ENCODE measurements at regions not wholly inside any gene's neighbourhood (a gene's known extent, or its start where the extent isn't known, plus 50 kb on each side); places are given as distances from the start of the nearest gene placed in this dataset.

DNA sequence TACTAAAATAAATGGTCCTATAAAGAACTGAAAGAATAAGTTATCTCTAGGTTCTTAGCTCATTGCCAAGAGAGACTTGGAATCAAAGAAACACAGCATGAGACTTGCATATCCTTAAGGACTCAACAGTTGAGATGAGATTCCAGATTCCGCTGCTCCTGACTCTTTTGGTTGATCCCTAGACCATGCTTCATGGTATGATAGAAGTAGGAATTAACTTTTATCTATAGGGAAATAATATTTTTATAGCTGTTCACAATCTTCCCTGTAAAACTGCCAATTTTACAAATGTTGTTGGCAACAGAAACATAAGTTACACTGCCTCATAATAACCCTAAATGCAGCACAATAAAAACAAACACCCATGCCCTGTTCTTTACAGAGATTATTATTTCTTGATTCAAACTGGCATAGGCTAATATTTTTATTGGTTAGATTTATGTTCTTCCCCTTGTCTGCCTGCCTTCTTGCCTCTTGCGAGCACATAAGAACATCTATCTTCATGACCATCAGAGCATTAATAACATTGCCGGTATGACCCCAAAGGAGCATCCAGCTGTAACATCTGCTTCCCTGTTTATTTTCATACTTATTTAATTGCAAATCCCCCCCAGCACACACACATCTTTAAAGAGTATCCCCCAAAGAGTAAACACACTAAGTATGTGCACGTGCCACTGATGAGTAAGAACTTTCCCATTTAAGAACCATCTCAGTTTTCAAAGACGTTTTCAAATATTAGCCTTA lies 735.7 kb upstream of the SLC8A1 start:
- no peak overlapping the region for H3K4me3 ChIP-seq (ENCODE audit: low read depth, poor library complexity, severe bottlenecking)
- 80 to 84% methylated on average over 5 of the region's 5 CpGs for WGBS, 2 donors
- TF ChIP-seq, protein P1, sequence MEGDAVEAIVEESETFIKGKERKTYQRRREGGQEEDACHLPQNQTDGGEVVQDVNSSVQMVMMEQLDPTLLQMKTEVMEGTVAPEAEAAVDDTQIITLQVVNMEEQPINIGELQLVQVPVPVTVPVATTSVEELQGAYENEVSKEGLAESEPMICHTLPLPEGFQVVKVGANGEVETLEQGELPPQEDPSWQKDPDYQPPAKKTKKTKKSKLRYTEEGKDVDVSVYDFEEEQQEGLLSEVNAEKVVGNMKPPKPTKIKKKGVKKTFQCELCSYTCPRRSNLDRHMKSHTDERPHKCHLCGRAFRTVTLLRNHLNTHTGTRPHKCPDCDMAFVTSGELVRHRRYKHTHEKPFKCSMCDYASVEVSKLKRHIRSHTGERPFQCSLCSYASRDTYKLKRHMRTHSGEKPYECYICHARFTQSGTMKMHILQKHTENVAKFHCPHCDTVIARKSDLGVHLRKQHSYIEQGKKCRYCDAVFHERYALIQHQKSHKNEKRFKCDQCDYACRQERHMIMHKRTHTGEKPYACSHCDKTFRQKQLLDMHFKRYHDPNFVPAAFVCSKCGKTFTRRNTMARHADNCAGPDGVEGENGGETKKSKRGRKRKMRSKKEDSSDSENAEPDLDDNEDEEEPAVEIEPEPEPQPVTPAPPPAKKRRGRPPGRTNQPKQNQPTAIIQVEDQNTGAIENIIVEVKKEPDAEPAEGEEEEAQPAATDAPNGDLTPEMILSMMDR (IDR thresholded peaks at IDR 0.05), result no peak
- no peak for TF ChIP-seq POLR2A (IDR thresholded peaks at IDR 0.05)
- intact Hi-C loops (cut with DNase I; ENCODE audit: low total_unique reads), result no loop called here
- no peak for DNase-seq (ENCODE audit: low spot score in 2 of 2)

DNA sequence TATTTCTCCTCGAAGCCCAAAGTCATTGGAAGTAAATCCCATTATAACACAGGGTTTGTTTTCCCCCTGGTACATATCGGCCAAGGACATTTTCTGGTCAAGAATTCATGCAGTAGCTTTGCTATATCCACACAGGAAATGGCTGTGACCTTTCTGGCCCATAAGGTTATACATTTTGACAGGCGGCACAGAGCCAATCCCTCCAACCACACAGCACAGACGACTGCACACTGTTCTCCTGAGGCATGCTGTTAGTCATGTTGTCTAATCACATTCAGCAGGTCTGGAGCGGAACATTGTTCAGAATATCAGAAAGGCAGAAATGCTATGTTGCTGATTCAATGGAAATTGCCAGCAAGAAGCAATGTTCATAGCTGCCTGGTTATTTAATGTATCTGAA lies 742.3 kb upstream of the SLC8A1 start:
- TF ChIP-seq, protein P1 (IDR thresholded peaks at IDR 0.05), result no peak
- TF ChIP-seq POLR2A (IDR thresholded peaks at IDR 0.05), result no peak
- H3K4me3 ChIP-seq (ENCODE audit: low read depth, poor library complexity, severe bottlenecking), result no peak overlapping the region
- no peak for DNase-seq (ENCODE audit: low spot score in 2 of 2)
- intact Hi-C loops (cut with DNase I; ENCODE audit: low total_unique reads), result no loop called here
- 44 to 45% methylated on average over 5 of the region's 5 CpGs for WGBS, 2 donors

DNA sequence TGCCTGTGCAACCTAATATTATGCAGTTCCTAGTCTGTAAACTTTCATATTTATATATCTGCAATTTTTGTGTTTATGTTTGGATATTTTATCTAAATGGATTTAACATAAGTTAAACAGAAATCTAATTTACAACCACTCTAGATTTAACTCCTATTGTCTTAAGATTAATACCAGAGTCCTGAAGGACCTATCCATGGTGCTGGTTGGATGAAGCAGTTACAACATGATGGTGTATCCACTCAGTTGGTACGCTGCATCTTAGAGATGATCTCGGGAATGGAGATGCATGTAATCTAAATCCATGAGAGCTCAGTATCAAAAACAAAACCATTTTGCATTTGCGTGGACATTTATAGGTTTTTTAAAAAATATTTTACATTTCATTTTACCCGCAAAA lies 745.9 kb upstream of the SLC8A1 start:
- TF ChIP-seq, protein P1 (IDR thresholded peaks at IDR 0.05), result no peak
- TF ChIP-seq POLR2A (IDR thresholded peaks at IDR 0.05), result no peak
- no peak overlapping the region for H3K4me3 ChIP-seq (ENCODE audit: low read depth, poor library complexity, severe bottlenecking)
- no peak for DNase-seq (ENCODE audit: low spot score in 2 of 2)
- 83 to 84% methylated on average over 4 of the region's 4 CpGs for WGBS, 2 donors
- intact Hi-C loops (cut with DNase I; ENCODE audit: low total_unique reads), result no loop called here

DNA sequence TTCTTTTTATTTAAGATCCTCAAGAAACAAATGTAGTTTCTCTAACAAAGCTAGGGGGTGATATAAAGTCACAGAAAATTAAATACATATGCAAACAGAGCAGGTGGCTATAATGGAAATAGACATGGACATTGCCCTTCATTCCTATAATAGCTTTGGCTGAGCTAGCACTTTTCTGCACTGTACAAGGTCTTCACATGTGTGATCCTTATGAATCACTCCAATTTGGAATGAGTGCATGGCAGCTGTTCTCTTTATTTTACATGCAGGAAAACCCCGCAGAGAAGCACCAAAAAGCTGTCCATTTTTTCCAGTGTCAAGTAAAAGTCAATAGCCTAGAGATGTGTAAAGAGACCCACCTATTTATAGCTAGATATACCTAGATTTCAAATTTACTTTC lies 747.4 kb upstream of the SLC8A1 start:
- WGBS, 2 donors, result 50 to 53% methylated on average over 1 of the region's 1 CpG
- no peak overlapping the region for H3K4me3 ChIP-seq (ENCODE audit: low read depth, poor library complexity, severe bottlenecking)
- intact Hi-C loops (cut with DNase I; ENCODE audit: low total_unique reads), result no loop called here
- no peak for DNase-seq (ENCODE audit: low spot score in 2 of 2)
- TF ChIP-seq, protein P1 (IDR thresholded peaks at IDR 0.05), result no peak
- no peak for TF ChIP-seq POLR2A (IDR thresholded peaks at IDR 0.05)

DNA sequence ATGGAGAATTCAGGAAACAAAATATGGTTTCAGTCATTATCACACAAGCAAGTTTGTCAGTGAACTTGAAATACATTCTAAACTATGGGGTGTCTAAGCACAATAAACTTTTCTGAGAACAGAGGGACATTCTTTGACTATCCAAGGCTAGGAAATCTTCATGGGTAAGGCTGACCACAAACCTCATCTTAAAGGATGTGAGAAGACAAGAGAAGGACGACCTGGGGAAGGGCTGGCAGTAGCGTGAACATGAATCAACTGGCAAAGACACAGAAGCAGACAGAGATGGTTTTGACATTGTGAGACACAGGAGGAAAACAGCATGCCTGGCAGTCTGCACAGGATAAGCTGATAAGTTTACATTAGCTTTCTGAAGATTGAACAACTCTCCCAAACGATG lies 752.4 kb upstream of the SLC8A1 start:
- intact Hi-C loops (cut with DNase I; ENCODE audit: low total_unique reads), result no loop called here
- WGBS, 2 donors, result 57 to 66% methylated on average over 3 of the region's 3 CpGs
- no peak overlapping the region for H3K4me3 ChIP-seq (ENCODE audit: low read depth, poor library complexity, severe bottlenecking)
- DNase-seq (ENCODE audit: low spot score in 2 of 2), result no peak
- no peak for TF ChIP-seq POLR2A (IDR thresholded peaks at IDR 0.05)
- TF ChIP-seq, protein P1 (IDR thresholded peaks at IDR 0.05), result no peak

DNA sequence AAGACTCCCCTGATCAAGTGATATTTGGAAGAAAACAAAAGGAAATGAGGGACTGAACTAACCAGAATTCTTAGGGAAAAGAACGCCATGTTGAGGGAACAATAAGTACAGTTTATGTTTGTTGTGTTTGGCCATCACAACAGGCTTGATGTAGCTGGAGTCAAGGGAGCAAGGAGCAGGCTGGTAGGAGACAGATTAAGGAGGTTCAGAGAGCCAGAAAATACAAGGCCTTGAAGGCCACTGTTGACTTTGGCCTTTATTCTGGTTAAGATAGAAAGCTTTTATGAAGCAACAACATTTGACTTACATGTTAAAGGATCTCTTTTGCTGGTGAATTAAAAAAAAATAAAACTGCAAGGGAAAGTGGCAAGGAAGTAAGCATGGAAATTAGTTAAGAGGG lies 754.1 kb upstream of the SLC8A1 start:
- no peak for DNase-seq (ENCODE audit: low spot score in 2 of 2)
- 67 to 90% methylated on average over 1 of the region's 1 CpG for WGBS, 2 donors
- no peak overlapping the region for H3K4me3 ChIP-seq (ENCODE audit: low read depth, poor library complexity, severe bottlenecking)
- intact Hi-C loops (cut with DNase I; ENCODE audit: low total_unique reads), result no loop called here
- TF ChIP-seq, protein P1 (IDR thresholded peaks at IDR 0.05), result no peak
- no peak for TF ChIP-seq POLR2A (IDR thresholded peaks at IDR 0.05)
